ENCODE measurements at regions not wholly inside any gene's neighbourhood (a gene's known extent, or its start where the extent isn't known, plus 50 kb on each side); places are given as distances from the start of the nearest gene placed in this dataset.

- H3K36me3 Mint-ChIP-seq = no peaks in the 10 kb centered on the region
- no peaks in the 10 kb centered on the region for H3K4me1 Mint-ChIP-seq
- no peak for DNase-seq
- H3K27ac Mint-ChIP-seq = no peak overlapping the region
- H3K9me3 Mint-ChIP-seq = peaks cover 9% of the 10 kb centered on the region
- no peaks in the 10 kb centered on the region for H3K27me3 Mint-ChIP-seq
- H3K4me3 Mint-ChIP-seq = no peak overlapping the region
Measured at GRCh38 chr16:61320791-61321190, 715.4 kb downstream of the CDH8 start.

- no peak for DNase-seq
Measured at GRCh38 chr16:61313931-61314330, 722.3 kb downstream of the CDH8 start.

GRCh38 chr16:61309386-61309785, 726.9 kb downstream of the CDH8 start:
- Mint-ChIP-seq H3K9me3 (peaks cover 5% of the 10 kb centered on the region), H3K27ac (no peak overlapping the region), H3K36me3 (no peaks in the 10 kb centered on the region), H3K27me3 (no peaks in the 10 kb centered on the region), H3K4me1 (no peaks in the 10 kb centered on the region), H3K4me3 (no peak overlapping the region)
- DNase-seq = no peak

More at GRCh38 chr16:61313931-61314330, 722.3 kb downstream of the CDH8 start:
- no peak overlapping the region for H3K4me3 Mint-ChIP-seq
- H3K4me1 Mint-ChIP-seq = no peaks in the 10 kb centered on the region
- no peaks in the 10 kb centered on the region for H3K36me3 Mint-ChIP-seq
- H3K9me3 Mint-ChIP-seq = peaks cover 12% of the 10 kb centered on the region
- no peaks in the 10 kb centered on the region for H3K27me3 Mint-ChIP-seq
- no peak overlapping the region for H3K27ac Mint-ChIP-seq

- DNase-seq = no peak
- no peaks in the 10 kb centered on the region for H3K36me3 Mint-ChIP-seq
- H3K4me1 Mint-ChIP-seq = no peaks in the 10 kb centered on the region
- H3K27me3 Mint-ChIP-seq = no peaks in the 10 kb centered on the region
- peaks cover 4% of the 10 kb centered on the region for H3K9me3 Mint-ChIP-seq
- no peak overlapping the region for H3K4me3 Mint-ChIP-seq
- H3K27ac Mint-ChIP-seq = no peak overlapping the region
Measured at GRCh38 chr16:61306204-61306603, 730.0 kb downstream of the CDH8 start.

- Mint-ChIP-seq H3K9me3 (no peaks in the 10 kb centered on the region), H3K27ac (no peak overlapping the region), H3K36me3 (no peaks in the 10 kb centered on the region), H3K27me3 (no peaks in the 10 kb centered on the region), H3K4me3 (no peak overlapping the region), H3K4me1 (no peaks in the 10 kb centered on the region)
- DNase-seq = no peak
Measured at GRCh38 chr16:61296814-61297213, 739.4 kb downstream of the CDH8 start.

- Mint-ChIP-seq H3K4me3 (no peak overlapping the region), H3K27me3 (no peaks in the 10 kb centered on the region), H3K4me1 (no peaks in the 10 kb centered on the region), H3K27ac (no peak overlapping the region), H3K9me3 (no peaks in the 10 kb centered on the region), H3K36me3 (no peaks in the 10 kb centered on the region)
- DNase-seq = no peak
Measured at GRCh38 chr16:61296305-61296704, 739.9 kb downstream of the CDH8 start.

GRCh38 chr16:61295311-61295710, 740.9 kb downstream of the CDH8 start:
- H3K36me3 Mint-ChIP-seq = no peaks in the 10 kb centered on the region
- no peaks in the 10 kb centered on the region for H3K27me3 Mint-ChIP-seq
- DNase-seq = no peak
- no peak overlapping the region for H3K27ac Mint-ChIP-seq
- no peak overlapping the region for H3K4me3 Mint-ChIP-seq
- no peaks in the 10 kb centered on the region for H3K4me1 Mint-ChIP-seq
- no peaks in the 10 kb centered on the region for H3K9me3 Mint-ChIP-seq

- Mint-ChIP-seq H3K36me3 (no peaks in the 10 kb centered on the region), H3K4me1 (no peaks in the 10 kb centered on the region), H3K9me3 (peaks cover 6% of the 10 kb centered on the region), H3K27ac (no peak overlapping the region), H3K4me3 (no peak overlapping the region), H3K27me3 (no peaks in the 10 kb centered on the region)
- DNase-seq = no peak
Measured at GRCh38 chr16:61289141-61289540, 747.1 kb downstream of the CDH8 start.

GRCh38 chr16:61277849-61278248, 758.4 kb downstream of the CDH8 start:
- Mint-ChIP-seq H3K27ac (no peak overlapping the region), H3K27me3 (no peaks in the 10 kb centered on the region), H3K36me3 (no peaks in the 10 kb centered on the region), H3K4me1 (no peaks in the 10 kb centered on the region), H3K9me3 (peaks cover 22% of the 10 kb centered on the region), H3K4me3 (no peak overlapping the region)
- no peak for DNase-seq

- Mint-ChIP-seq H3K9me3 (peaks cover 16% of the 10 kb centered on the region), H3K27me3 (no peaks in the 10 kb centered on the region), H3K36me3 (no peaks in the 10 kb centered on the region), H3K27ac (no peak overlapping the region), H3K4me3 (no peak overlapping the region), H3K4me1 (no peaks in the 10 kb centered on the region)
- no peak for DNase-seq
Measured at GRCh38 chr16:61274211-61274610, 762.0 kb downstream of the CDH8 start.

- peaks cover 9% of the 10 kb centered on the region for H3K9me3 Mint-ChIP-seq
- H3K27me3 Mint-ChIP-seq = no peaks in the 10 kb centered on the region
- H3K36me3 Mint-ChIP-seq = no peaks in the 10 kb centered on the region
- H3K4me1 Mint-ChIP-seq = no peaks in the 10 kb centered on the region
- H3K4me3 Mint-ChIP-seq = no peak overlapping the region
- no peak for DNase-seq
- no peak overlapping the region for H3K27ac Mint-ChIP-seq
Measured at GRCh38 chr16:61270726-61271125, 765.5 kb downstream of the CDH8 start.

- H3K27me3 Mint-ChIP-seq = no peaks in the 10 kb centered on the region
- DNase-seq = no peak
- H3K9me3 Mint-ChIP-seq = peaks cover 6% of the 10 kb centered on the region
- H3K4me1 Mint-ChIP-seq = no peaks in the 10 kb centered on the region
- no peak overlapping the region for H3K4me3 Mint-ChIP-seq
- no peaks in the 10 kb centered on the region for H3K36me3 Mint-ChIP-seq
- H3K27ac Mint-ChIP-seq = no peak overlapping the region
Measured at GRCh38 chr16:61263400-61263799, 772.8 kb downstream of the CDH8 start.

- DNase-seq = no peak
- Mint-ChIP-seq H3K36me3 (no peaks in the 10 kb centered on the region), H3K27me3 (no peaks in the 10 kb centered on the region), H3K4me3 (no peak overlapping the region), H3K9me3 (peaks cover 7% of the 10 kb centered on the region), H3K27ac (no peak overlapping the region), H3K4me1 (no peaks in the 10 kb centered on the region)
Measured at GRCh38 chr16:61261315-61261714, 774.9 kb downstream of the CDH8 start.

GRCh38 chr16:61246592-61246991, 789.6 kb downstream of the CDH8 start:
- Mint-ChIP-seq H3K27ac (no peak overlapping the region), H3K27me3 (no peaks in the 10 kb centered on the region), H3K9me3 (peaks cover 3% of the 10 kb centered on the region), H3K36me3 (no peaks in the 10 kb centered on the region), H3K4me3 (no peak overlapping the region), H3K4me1 (no peaks in the 10 kb centered on the region)
- no peak for DNase-seq

- Mint-ChIP-seq H3K4me3 (no peak overlapping the region), H3K9me3 (peaks cover 7% of the 10 kb centered on the region), H3K27me3 (no peaks in the 10 kb centered on the region), H3K36me3 (no peaks in the 10 kb centered on the region), H3K4me1 (no peaks in the 10 kb centered on the region), H3K27ac (no peak overlapping the region)
- DNase-seq = no peak
Measured at GRCh38 chr16:61243954-61244353, 792.3 kb downstream of the CDH8 start.

GRCh38 chr16:61237884-61238485, 798.3 kb downstream of the CDH8 start:
- no peaks in the 10 kb centered on the region for H3K27me3 Mint-ChIP-seq
- H3K9me3 Mint-ChIP-seq = peaks cover 5% of the 10 kb centered on the region
- H3K36me3 Mint-ChIP-seq = no peaks in the 10 kb centered on the region
- H3K4me1 Mint-ChIP-seq = no peaks in the 10 kb centered on the region
- no peak for DNase-seq
- no peak overlapping the region for H3K27ac Mint-ChIP-seq
- H3K4me3 Mint-ChIP-seq = no peak overlapping the region

All from activated naive CD8-positive, alpha-beta T cell treated with anti-CD3 and anti-CD28 coated beads for 36 hours (primary cell).